Medulla oblongata (tissue), 1 donor: ENCODE measurements at regions not wholly inside any gene's neighbourhood (a gene's known extent, or its start where the extent isn't known, plus 50 kb on each side); places are given as distances from the start of the nearest gene placed in this dataset.
"Not testable (repeated sequence)": the region's sequence is repeated elsewhere in the genome, so short reads cannot be mapped to it uniquely, and the experiment has no call there.

ENCODE experiments used
- DNase-seq: peaks from one replicate; pipeline ENCODE4 v3.0.0-alpha.2; 2015; ENCODE audit errors: extremely low spot score

GRCh38 chr7:65062566-65062965 lies 56.1 kb upstream of the ERV3-1 start:
- not testable (repeated sequence) for DNase-seq

- not testable (repeated sequence) for DNase-seq
These were observed 52.8 kb upstream of the ERV3-1 start for GRCh38 chr7:65059247-65059646.
